GM18907 (cell line): ENCODE measurements at regions not wholly inside any gene's neighbourhood (a gene's known extent, or its start where the extent isn't known, plus 50 kb on each side); places are given as distances from the start of the nearest gene placed in this dataset.

Experiments
- ATAC-seq: cut with Tn5 transposase; IDR thresholded peaks from one replicate; pipeline ENCODE4 v1.9.1; 2021; ENCODE audit warnings: mild to moderate bottlenecking, moderate library complexity; ENCODE audit not compliant: unreplicated experiment

DNA sequence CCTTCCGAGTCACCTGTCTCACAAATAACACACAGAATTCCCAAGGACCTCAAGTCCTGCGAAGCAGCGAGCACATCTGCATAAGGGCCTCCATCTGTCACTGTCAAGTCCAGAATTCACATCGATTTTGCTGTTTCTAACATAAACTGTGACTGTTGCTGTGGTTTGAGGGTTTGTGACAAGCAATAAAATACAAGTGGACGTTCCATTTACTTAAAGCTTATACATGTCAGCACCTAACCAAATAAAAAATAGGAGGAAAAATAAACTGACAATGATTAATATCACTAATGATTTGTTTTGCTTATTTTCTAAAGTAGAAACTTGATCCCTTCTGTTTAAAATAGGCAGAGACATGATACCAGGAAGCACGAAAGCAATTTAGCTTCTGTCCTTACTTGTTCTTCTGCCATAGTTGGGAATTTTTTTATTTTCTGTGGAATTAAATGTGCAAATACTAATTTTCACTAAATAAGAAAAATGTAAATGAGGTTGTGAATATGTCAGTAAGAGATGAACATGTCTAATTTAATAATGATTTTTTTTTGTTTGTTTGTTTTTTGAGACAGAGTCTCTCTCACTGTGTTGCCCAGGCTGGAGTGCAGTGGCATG lies 279.1 kb downstream of the FGF9 start:
- ATAC-seq: no peak

DNA sequence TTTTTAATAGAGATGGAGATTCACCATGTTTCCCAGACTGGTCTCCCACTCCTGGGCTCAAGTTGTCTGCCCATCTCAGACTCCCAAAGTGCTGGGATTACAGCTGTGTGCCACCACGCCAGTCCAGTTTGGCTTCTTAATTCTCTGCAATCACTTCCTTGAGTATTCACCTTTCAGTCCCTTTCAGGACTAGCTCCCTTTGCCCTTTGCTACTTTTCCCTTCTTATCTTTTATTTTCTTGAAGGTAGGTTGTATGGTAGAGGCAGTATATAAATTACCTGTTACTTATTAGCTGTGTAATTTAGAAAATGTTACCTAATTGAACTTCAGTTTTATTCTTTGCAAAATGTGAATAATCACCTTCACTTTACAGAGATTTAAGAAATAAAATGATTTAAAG lies 285.8 kb downstream of the FGF9 start:
- no peak for ATAC-seq

DNA sequence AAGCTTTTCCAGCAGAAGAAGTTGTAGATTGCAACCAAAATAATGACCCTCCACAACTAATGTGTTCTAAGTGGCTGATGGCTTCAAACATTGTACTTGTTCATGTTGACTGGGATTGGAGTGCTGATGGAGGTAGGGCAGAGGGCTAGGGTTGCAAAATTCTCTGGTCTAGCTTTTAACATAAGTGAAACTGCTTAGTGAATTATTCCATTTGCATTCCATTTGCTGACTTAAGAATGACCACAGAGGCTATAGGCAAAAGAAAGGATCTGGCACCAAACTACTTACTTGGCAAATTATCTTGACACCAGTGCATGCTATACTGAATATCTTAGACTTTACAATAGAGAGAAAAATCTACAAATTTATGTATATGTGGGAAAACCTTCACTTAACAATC lies 287.0 kb downstream of the FGF9 start:
- ATAC-seq: no peak

DNA sequence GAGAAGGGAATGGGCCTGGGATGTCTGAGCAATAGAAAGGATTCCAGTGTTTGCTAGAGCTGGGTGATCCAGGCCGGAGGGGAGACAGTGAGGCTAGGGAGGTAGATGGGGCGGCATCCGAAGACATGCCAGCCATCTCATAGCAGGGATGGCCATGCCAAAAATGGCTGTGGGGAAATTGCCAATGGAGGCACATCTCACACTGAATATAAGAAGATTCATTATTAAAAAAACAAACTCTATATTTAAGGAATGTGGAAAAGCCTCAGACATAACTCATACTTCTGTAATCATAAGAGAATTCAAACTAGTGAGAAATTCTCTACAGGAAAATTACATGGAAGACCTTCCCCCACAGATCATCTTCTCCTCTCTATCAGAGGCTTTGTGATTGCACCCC lies 289.2 kb downstream of the FGF9 start:
- ATAC-seq: no peak

DNA sequence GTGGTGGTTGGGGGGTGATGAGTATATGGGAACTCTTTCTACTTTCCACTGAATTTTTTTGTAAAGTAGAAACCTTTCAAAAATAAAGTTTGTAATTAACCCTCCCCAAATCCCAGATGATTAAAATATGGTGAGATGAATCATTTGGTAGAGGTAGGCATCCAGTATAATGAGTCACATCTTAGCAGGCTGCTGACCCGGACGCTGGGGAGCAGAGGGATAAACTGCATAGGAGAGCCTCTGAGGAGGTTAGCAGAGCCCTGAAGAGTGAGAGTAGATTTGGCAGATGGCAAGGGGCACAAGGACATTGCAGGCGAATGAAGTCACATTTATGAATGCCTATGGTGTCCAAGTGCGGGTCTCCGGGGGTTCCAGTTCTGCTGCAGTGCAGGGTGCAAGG lies 293.8 kb downstream of the FGF9 start:
- no peak for ATAC-seq

DNA sequence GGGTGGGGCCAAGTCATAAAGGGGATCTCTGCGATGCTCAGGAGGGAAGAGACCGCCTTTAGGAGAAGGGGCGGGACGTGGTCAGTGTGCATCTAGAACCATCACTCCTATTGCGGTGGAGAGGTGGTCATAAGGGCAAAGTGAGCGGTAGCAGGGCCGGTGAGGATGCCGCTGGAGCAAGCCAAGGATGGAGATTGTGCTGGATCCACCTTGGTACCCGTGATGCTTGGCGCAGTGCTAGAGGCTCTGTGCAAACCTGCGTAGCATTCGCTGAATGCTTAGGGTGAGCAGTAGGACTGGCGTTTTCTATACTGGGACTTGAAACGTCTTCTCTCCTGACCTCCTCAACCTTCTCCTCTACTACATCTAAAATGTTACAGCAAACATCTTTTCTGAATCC lies 294.2 kb downstream of the FGF9 start:
- ATAC-seq: no peak

DNA sequence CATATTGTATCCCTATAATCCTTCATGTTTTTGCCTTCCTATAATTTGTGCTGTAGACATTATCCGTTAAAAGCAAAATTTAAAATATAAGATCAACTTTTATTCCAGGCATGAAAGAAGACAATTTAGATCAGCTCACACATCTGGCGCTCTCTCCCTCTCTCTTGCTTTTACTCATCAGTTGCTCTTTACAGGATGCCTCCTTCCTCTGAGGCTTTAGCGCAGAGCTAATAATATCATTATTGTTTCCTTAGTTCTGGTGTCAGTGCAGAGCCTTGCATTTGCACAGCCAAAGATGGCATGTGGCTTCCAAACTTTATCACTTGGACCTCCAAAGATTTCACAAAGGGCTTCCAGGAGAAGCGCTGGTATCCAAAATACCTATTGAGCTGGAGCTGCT lies 295.1 kb downstream of the FGF9 start:
- ATAC-seq: no peak

DNA sequence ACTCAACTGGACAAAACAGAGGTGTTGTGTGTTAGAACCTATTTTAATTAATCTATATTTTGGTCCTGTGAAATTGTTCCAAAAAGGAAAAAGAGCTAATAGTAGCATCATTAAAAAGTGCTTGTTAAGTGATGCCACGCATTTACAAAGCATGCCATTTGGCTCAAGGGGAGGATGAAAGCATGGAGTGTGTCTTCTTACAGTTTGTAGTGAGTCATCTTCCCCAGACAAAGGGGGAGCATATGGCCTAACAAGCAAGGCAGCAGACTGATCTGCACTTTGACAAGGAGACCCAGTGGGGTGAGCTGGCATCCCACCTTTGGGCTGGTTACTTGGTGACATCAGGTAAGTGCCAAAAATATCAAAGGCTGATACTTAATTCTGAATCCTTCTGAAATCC lies 297.0 kb downstream of the FGF9 start:
- ATAC-seq: no peak

DNA sequence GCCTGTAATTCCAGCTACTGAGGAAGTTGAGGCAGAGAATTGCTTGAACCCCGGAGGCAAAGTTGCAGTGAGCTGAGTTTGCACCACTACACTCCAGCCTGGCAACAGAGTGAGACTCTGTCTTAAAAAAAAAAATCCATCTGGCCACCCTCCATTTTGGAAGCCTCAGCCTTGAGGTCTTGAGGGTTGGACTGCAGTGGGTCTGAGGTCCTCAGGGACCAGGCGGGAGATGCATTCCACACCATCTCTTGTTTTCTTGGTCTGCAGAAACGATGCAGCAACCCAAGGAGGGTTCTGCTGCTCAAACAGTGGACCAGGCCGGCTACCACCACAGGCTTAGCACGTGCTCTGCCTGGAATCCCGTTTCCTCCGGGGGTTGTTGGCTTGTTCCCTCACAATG lies 299.3 kb downstream of the FGF9 start:
- no peak for ATAC-seq

DNA sequence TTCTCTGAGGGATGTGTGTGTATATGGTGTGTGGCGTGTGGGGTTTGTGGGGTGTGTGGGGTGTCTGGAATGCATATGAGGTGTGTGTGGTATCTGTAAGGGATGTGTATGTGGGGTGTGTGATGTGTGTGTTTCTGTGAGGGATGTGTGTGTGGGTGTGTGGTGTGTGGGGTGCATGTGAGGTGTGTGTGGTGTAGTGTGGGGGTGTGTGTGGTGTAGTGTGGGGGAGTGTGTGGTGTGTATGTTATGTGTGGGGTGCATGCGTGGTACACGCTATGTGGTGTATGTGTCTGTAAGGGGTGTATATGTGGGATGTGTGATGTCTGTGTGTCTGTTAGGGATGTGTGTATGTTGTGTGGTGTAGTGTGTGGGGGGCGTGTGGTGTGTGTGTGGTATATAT lies 300.0 kb downstream of the FGF9 start:
- ATAC-seq: no peak

DNA sequence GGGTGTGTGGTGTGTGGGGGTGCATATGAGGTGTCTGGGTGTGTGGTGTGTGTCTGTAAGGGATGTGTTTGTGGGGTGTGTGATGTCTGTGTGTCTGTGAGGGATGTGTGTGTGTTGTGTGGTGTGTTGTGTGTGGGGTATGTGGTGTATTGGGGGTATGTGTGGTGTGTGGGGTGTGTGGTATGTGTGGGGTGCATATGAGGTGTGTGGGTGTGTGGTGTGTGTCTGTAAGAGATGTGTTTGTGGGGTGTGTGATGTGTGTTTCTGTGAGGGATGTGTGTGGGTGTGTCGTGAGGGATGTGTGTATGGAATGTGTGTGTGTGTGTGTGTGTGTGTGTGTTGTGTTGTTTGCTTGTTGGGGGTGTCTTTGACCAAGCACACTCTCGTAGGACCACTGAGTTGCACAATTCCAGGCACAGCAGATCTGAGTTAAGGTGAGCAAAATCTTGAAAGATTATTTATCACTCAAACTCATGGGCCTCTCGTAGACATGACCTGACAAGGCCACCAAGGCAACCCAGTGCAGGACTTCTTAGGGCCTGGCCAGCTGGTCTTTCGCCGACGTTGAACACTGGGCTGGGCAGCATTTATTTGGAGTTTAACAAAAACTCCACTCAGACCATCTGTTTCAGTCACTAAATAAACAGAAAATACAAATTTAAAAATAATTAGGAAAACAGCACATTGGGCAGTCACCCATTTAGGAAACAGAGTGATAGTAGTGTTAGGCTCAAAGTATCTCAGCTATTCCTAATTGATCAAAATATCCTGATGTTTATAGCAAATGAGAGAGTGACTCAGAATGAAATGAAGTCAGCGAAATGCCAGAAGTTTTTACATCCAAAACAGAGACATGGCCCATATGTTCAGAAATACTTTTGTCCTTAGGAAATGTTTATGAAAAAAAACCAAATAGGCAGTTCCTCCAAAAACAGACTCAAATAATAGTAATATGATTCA lies 301.1 kb downstream of the FGF9 start:
- no peak for ATAC-seq

DNA sequence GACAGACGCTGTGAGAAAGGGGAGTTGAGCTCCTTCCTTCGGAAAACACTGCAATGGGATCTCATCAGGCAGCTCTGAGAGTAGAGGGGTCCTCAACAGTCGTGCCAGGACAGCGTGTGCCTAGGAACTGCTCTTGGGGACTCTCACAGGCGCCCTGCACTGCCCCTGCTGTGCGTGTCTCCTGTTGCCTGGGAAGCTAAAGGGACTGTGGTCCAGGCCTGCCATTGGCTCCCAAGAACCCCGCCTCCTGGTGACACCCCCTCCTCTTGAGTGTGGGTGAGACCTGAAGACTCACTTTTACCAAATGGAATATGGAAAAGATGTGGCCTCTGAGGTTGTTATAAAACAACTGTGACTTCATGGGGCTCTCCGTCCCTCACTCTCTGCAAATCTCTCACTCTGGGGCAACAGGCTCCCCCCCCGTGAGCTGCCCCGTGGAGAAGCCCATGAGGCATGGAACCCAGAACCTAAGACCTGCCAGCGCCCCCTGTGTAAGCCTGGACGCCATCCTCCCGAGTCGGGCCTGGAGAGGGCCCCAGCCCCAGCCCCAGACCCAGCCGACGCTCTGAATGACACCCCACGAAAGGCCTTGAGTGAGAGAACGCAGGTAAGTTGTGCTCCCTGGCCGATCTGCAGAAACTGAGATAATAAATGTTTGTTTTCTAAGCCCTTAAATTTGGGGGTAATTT lies 302.7 kb downstream of the FGF9 start:
- no peak for ATAC-seq

DNA sequence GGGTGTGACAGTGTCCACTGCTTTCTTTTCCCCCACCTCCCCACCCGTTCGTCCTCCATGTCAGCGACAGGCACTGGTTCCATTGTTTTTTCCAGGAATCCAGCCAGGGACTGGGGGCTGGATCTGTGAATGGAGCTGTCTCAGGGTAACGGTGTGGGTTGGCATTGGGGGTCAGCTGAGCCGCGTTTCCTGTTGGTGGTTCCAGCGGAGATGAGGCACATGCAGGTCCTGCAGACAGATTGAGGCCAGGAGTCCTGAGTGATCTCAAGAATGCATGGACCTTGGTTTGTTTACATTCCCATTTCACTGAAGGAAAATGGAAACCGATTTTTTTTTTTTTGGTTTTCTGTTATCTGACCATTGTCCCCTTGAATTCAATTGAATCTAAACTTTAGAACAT lies 303.9 kb downstream of the FGF9 start:
- ATAC-seq: no peak

DNA sequence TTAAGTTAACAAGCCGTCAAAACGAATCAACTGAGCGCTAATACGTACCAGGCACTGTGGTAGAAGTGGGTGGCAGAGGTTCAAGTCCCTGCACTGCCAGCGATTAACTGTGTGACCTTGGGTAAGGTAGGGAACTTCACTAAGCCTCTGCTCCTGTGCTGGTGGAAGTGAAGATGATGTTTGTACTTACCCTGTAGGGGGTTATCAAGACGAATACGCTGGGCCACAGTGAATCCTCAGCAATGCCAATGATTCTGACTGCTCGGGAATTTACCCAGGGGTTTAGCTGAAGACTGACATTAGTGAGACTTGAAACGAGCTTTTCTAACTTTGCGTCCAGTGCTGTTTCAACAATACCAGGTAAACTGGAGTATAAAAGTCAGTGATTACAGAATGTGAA lies 305.3 kb downstream of the FGF9 start:
- no peak for ATAC-seq

DNA sequence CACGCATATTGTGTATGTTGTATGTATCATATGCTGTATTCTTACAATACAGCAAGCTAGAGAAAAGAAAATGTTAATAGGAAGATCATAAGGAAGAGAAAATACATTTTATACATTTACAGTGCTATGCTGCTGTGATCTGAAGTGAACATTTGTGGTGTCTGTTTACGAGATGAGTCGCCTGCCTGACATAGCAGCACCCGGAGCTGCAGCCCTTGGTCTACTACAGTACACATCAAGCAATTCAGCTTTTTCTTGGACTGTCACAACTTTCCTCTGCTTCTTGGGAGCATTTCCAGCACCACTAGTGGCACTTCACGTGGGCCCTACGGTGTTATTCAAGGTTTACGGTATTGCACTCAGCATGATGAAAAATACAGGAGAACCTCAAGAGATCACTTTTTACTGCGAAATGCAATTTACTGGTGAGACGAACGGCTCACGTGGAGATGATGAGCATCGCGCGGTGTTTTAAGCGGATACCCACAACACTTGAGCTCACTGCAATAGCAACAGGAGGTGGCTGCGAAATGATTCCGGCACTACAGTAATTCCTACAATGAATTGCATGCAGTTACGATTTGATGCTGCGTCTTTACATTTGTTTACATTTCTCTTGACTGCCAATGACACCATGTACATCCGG lies 308.4 kb downstream of the FGF9 start:
- no peak for ATAC-seq

DNA sequence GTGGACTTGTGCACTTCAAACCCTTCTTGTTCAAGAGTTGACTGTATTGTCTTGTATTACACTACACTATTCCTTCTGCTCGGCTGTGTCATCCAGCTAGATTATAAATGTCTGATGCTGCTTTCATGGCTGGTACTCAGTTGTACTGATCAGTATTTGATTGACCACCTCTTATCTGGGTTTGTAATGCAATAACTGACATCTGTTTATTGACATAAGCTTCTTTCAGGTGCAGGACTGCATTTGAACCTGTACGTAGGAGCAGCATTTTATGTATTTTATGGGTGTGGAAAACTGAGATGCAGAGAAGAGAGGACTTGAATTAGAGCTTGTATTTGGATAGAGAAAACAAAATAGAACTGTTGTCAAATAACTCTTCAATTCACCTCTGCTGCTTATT lies 309.2 kb downstream of the FGF9 start:
- no peak for ATAC-seq

DNA sequence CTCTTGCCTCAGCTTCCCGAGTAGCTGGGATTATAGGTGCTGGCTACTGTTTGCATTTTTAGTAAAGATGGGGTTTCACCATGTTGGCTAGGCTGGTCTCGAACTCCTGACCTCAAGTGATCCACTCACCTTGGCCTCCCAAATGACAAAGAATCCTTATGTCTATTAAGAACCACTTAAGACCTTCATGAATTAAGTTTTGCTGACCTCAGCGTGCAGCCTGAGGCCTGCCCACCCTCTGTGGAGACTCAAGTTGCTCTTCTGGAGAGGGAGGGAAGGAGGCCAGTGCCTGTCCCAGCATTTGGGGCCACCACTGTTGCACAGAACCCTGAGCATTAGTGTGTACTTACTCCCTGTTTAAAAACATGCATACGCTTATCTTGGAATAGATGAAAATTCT lies 313.3 kb downstream of the FGF9 start:
- ATAC-seq: no peak

DNA sequence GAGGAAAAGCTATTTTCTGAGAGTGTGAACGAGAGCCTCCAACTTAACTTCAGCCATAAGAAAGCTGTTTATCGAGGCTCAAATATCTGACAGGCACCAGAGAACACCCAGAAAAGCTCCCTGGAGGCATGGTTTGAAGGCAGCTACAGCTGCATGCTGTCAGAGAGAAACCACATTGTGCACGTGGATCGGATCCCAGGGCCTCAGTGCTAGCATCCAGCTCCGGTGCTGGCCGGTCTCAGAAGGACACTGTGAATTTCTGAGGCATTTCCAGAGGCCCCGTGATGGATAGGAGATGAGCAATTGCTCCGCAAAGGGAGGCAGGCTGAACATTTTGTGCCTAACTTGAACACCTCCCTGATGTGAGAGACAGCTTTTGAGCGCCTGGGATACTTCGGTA lies 315.7 kb downstream of the FGF9 start:
- ATAC-seq: no peak

DNA sequence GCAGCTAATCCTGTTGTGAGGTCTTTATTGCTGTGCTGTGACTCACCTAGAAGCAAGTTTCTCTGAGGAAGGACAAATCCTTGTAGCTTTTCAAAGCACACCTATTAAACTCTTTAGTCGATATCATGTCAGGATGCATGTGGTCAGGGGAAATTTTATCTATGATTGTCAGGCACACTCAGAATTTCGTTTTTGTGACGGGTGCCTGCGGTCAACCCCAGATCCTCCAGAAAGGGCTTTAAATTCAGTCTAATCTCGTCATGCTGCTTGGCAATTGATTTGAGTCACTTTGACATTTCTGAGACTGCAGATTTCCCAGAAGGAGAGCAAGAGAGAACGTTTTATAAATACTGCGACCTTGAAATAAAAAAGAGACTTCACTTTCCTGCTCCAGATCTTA lies 316.9 kb downstream of the FGF9 start:
- no peak for ATAC-seq

DNA sequence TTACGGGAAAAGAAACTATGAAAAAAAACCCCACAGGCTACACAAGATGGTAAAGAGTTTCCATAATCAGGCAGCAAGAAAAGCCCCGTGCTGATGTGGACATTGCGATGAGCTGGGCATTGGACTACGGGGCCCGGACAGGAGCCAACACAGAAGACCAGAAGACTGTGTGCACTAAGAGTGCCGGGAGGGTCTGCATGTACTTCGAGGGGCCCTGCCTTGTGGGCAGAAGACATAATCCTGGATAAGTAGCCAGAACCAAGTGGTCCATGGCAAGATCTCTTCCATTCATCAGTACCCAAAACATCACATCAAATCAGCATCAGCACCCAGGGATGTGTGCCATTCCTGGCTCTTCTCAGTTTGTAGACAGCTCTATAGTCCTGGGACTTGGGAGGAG lies 317.8 kb downstream of the FGF9 start:
- no peak for ATAC-seq

DNA sequence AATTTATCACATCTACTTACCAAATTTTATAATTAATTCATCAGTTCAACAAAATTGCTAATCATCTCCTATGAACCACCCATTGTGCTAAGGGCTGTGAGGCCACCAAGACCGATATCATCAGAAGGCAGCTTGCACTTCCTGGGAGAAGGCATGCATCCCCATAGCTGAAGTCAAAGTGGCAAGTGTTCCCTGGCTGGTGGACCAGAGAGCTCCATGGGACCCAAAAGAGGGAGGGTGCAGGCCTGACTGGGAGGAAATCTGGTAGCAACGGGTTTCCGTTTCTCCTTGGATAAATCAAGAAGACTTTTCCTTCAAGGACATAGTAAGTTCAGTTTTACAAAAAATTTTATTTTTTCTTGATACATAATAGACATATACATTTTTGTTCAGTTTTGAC lies 325.2 kb downstream of the FGF9 start:
- no peak for ATAC-seq

DNA sequence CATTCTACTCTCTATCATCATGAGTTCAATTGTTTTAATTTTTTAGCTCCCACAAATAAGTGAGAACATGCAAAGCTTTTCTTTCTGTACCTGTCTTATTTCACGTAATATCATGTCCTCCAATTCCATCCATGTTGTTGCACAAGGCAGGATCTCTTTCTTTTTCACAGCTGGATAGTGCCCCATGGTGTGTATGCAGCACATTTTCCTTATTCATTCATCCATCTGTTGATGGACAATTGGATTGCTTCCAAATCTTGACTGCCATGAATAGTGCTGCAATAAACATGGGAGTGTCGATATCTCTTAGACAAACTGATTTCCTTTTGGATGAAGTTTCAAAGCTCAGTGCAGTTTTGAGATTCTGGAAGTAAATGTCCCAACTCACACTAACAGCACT lies 326.9 kb downstream of the FGF9 start:
- ATAC-seq: no peak
